GM21390 (cell line): ENCODE measurements at regions not wholly inside any gene's neighbourhood (a gene's known extent, or its start where the extent isn't known, plus 50 kb on each side); places are given as distances from the start of the nearest gene placed in this dataset.
"Not testable (repeated sequence)": the region's sequence is repeated elsewhere in the genome, so short reads cannot be mapped to it uniquely, and the experiment has no call there.

Source experiments
- ATAC-seq: cut with Tn5 transposase; IDR thresholded peaks from one replicate; pipeline ENCODE4 v1.9.1; 2021; ENCODE audit not compliant: unreplicated experiment

- no peak for ATAC-seq
Measured at GRCh38 chr6:47405273-47405672, 72.3 kb upstream of the CD2AP start.

GRCh38 chr6:47407300-47408281 lies 70.0 kb upstream of the CD2AP start:
- no peak for ATAC-seq

GRCh38 chr6:47413752-47414422 lies 63.7 kb upstream of the CD2AP start:
- peak; percentile 70 for ATAC-seq

- peak; percentile 73 for ATAC-seq
Measured at GRCh38 chr6:47414423-47415167, 63.0 kb upstream of the CD2AP start.

GRCh38 chr6:47416396-47417345 lies 60.9 kb upstream of the CD2AP start:
- ATAC-seq = no peak

GRCh38 chr6:47419621-47420020 lies 58.0 kb upstream of the CD2AP start:
- ATAC-seq = no peak

GRCh38 chr6:47420394-47421371 lies 56.9 kb upstream of the CD2AP start:
- no peak for ATAC-seq

GRCh38 chr6:47423079-47423478 lies 54.5 kb upstream of the CD2AP start:
- no peak for ATAC-seq

GRCh38 chr6:47424436-47424836 lies 53.2 kb upstream of the CD2AP start:
- ATAC-seq = no peak

- not testable (repeated sequence) for ATAC-seq
Measured at GRCh38 chr6:47425724-47426123, 51.9 kb upstream of the CD2AP start.

- no peak for ATAC-seq
Measured at GRCh38 chr6:47426524-47427302, 50.9 kb upstream of the CD2AP start.

GRCh38 chr6:47427680-47428079 lies 49.9 kb upstream of the CD2AP start:
- ATAC-seq = no peak
